ENCODE measurements at regions not wholly inside any gene's neighbourhood (a gene's known extent, or its start where the extent isn't known, plus 50 kb on each side); places are given as distances from the start of the nearest gene placed in this dataset.
A peak's percentile ranks its signal among the peaks of the same experiment; 100 is the strongest.

DNA sequence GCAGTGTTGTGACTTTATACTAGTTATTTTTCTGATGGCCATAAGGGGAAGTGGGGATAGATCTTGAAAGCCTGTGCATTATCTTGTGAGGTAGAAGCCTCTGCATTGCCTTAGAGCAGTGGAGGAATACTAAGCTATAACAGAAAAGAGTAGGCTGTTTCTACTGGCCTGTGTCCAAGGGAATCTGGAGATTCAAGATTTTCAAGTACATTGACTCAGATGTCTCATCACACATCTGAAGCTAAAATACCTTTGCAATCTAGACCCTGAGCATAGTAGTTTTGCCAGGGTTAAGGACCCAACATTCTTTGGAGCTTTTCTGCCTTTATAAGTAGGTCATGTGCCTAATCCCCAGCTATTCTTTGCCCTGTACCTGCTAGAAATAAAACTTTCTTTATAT, 272.3 kb downstream of the TENT5A start:
- TF ChIP-seq CTCF (IDR thresholded peaks at IDR 0.05; ENCODE audit: insufficient read depth, low read length, poor library complexity, severe bottlenecking), result no peak
- no peak for DNase-seq (ENCODE audit: low read depth)
- H3K27me3 ChIP-seq (ENCODE audit: control insufficient read depth, insufficient read depth, low read length), result no peaks in the 10 kb centered on the region
- no peaks in the 10 kb centered on the region for H3K36me3 ChIP-seq (ENCODE audit: control insufficient read depth, insufficient read depth, low read length)
- H3K4me3 ChIP-seq (ENCODE audit: low read depth, low read length), result no peak overlapping the region

GRCh38 chr6:81476881-81477280, 275.6 kb downstream of the TENT5A start:
- Histone ChIP-seq H3K27me3 (ENCODE audit: control insufficient read depth, insufficient read depth, low read length) (no peaks in the 10 kb centered on the region), H3K36me3 (ENCODE audit: control insufficient read depth, insufficient read depth, low read length) (no peaks in the 10 kb centered on the region), H3K4me3 (ENCODE audit: low read depth, low read length) (no peak overlapping the region)
- no peak for TF ChIP-seq CTCF (IDR thresholded peaks at IDR 0.05; ENCODE audit: insufficient read depth, low read length, poor library complexity, severe bottlenecking)
- DNase-seq (ENCODE audit: low read depth), result no peak

- H3K4me3 ChIP-seq (ENCODE audit: low read depth, low read length), result no peak overlapping the region
- no peaks in the 10 kb centered on the region for H3K27me3 ChIP-seq (ENCODE audit: control insufficient read depth, insufficient read depth, low read length)
- TF ChIP-seq CTCF (IDR thresholded peaks at IDR 0.05; ENCODE audit: insufficient read depth, low read length, poor library complexity, severe bottlenecking), result no peak
- DNase-seq (ENCODE audit: low read depth), result no peak
- no peaks in the 10 kb centered on the region for H3K36me3 ChIP-seq (ENCODE audit: control insufficient read depth, insufficient read depth, low read length)
Measured at GRCh38 chr6:81475646-81476045, 276.8 kb downstream of the TENT5A start.

- Histone ChIP-seq H3K4me3 (ENCODE audit: low read depth, low read length) (no peak overlapping the region), H3K27me3 (ENCODE audit: control insufficient read depth, insufficient read depth, low read length) (no peaks in the 10 kb centered on the region), H3K36me3 (ENCODE audit: control insufficient read depth, insufficient read depth, low read length) (no peaks in the 10 kb centered on the region)
- peak; percentile 24 for TF ChIP-seq CTCF (IDR thresholded peaks at IDR 0.05; ENCODE audit: insufficient read depth, low read length, poor library complexity, severe bottlenecking)
- DNase-seq (ENCODE audit: low read depth), result no peak
Measured at GRCh38 chr6:81465859-81466258, 286.6 kb downstream of the TENT5A start.

DNA sequence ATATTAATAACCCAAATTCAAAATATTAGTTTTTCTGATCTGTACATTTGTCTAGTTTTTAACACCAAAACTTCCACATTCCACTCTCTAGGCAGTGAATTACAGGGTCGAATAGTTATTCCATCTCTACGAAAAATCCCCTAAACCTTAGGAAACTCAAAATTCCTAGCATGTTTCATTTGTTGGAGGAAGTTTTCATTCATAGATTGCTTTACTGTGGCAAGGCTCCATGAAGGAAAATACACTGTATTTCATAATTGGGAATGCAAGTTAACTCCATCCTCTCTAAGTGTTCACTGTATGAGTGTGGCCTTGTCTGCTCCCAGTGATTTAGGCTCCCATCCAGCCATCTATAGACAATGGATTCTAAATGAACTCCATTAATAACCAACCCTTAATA, 296.1 kb downstream of the TENT5A start:
- Histone ChIP-seq H3K4me3 (ENCODE audit: low read depth, low read length) (no peak overlapping the region), H3K36me3 (ENCODE audit: control insufficient read depth, insufficient read depth, low read length) (no peaks in the 10 kb centered on the region), H3K27me3 (ENCODE audit: control insufficient read depth, insufficient read depth, low read length) (no peaks in the 10 kb centered on the region)
- TF ChIP-seq CTCF (IDR thresholded peaks at IDR 0.05; ENCODE audit: insufficient read depth, low read length, poor library complexity, severe bottlenecking), result no peak
- no peak for DNase-seq (ENCODE audit: low read depth)

DNA sequence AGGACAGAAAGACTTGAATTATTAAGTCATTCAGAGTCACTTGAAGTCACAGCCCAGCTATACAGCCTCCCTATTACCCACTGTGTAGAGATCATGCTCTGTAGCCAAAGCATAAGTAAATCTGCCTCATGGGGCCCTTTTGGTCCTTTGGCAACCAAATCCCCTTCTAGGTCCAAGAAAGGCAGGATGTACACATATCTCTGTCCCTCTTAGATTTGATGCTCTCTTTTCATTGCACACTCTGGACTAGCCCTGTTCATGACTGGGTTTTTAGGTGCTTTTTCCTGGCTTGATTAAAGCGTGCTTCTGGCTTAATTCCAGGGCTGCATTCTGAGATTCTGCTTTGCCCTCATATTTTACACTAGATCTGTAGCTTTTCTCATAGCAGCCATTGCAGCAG, 296.8 kb downstream of the TENT5A start:
- no peak overlapping the region for H3K4me3 ChIP-seq (ENCODE audit: low read depth, low read length)
- no peaks in the 10 kb centered on the region for H3K27me3 ChIP-seq (ENCODE audit: control insufficient read depth, insufficient read depth, low read length)
- no peak for TF ChIP-seq CTCF (IDR thresholded peaks at IDR 0.05; ENCODE audit: insufficient read depth, low read length, poor library complexity, severe bottlenecking)
- no peaks in the 10 kb centered on the region for H3K36me3 ChIP-seq (ENCODE audit: control insufficient read depth, insufficient read depth, low read length)
- no peak for DNase-seq (ENCODE audit: low read depth)
